Body of pancreas (tissue), 4 donors: ENCODE measurements at regions not wholly inside any gene's neighbourhood (a gene's known extent, or its start where the extent isn't known, plus 50 kb on each side); places are given as distances from the start of the nearest gene placed in this dataset.
A peak's percentile ranks its signal among the peaks of the same experiment; 100 is the strongest.

Experiments used
- ATAC-seq: fragments of 150-250 bp; one replicate; pipeline ENCODE4 v1.9.1; 2016
- DNase-seq, 4 donors: peaks; one replicate each; pipeline ENCODE4 v3.0.0-alpha.2; 2019
- H3K27ac ChIP-seq, 4 donors: fragments of 200-600 bp; sonication (generic); 1 replicate in 3 of 4; 2 replicates in 1 of 4; pipeline versions ENCODE4 v1.5.1 to v1.6.1; 2016 to 2019; ENCODE audit warnings: mild to moderate bottlenecking in 1 of 4, mixed read lengths in 1 of 4, moderate library complexity in 1 of 4
- H3K27me3 ChIP-seq, 2 donors: fragments of 200-600 bp; sonication (generic); one replicate each; pipeline ENCODE4 v1.6.0; 2016; ENCODE audit warnings: mild to moderate bottlenecking in 1 of 2
- H3K36me3 ChIP-seq, 2 donors: fragments of 200-600 bp; sonication (generic); replicated peaks in 1 of 2; 2 replicates each; pipeline ENCODE4 v1.5.1; 2016; ENCODE audit warnings: low read depth in 2 of 2; ENCODE audit not compliant: insufficient read depth in 1 of 2
- H3K4me1 ChIP-seq: fragments of 200-600 bp; sonication (generic); one replicate; pipeline ENCODE4 v1.6.0; 2016
- H3K4me3 ChIP-seq, 2 donors: fragments of 200-600 bp; sonication (generic); 1 replicate in 1 of 2; 2 replicates in 1 of 2; pipeline ENCODE4 v1.5.1; 2016 to 2019
- H3K9me3 ChIP-seq, 3 donors: fragments of 200-600 bp; sonication (generic); 1 replicate in 2 of 3; 2 replicates in 1 of 3; pipeline ENCODE4 v1.5.1; 2016
- CTCF ChIP-seq, 7 experiments: fragments of 450-650 bp in 4 of 7; fragments of 200-600 bp in 3 of 7; sonication (generic) in 3 of 7; IDR thresholded peaks; one replicate each; pipeline ENCODE4 v1.5.1; 2016 to 2019; ENCODE audit warnings: antibody characterized with exemption in 7 of 7
- POLR2A ChIP-seq, 3 donors: fragments of 450-650 bp; IDR thresholded peaks; one replicate each; pipeline ENCODE4 v1.6.1; 2016; ENCODE audit warnings: antibody characterized with exemption in 3 of 3, mild to moderate bottlenecking in 2 of 3
- WGBS, 2 donors: methylation state at CpG; one replicate each; pipeline ENCODE4 v1.1.5; 2017; 5-methylcytosine and 5-hydroxymethylcytosine counted together
- intact Hi-C: fragments of 100-400 bp; cut with DNase I; formaldehyde crosslinking; loops from one replicate; pipeline ENCODE4 v1.15.1; 2023

GRCh38 chr3:68135067-68135466 is 480.7 kb upstream of the SUCLG2 start:
- ATAC-seq (peak; percentile 40), DNase-seq (peak in 1 of 4 donors; percentile 7)
- H3K27ac ChIP-seq, result no peak overlapping the region
- H3K9me3 ChIP-seq, result no peaks in the 10 kb centered on the region
- no peak overlapping the region for H3K4me3 ChIP-seq
- no peak for TF ChIP-seq CTCF (IDR thresholded peaks at IDR 0.05)
- no peak for TF ChIP-seq POLR2A (IDR thresholded peaks at IDR 0.05)
- no peaks in the 10 kb centered on the region for H3K36me3 ChIP-seq
- intact Hi-C loops, result no loop called here
- no peaks in the 10 kb centered on the region for H3K27me3 ChIP-seq
- H3K4me1 ChIP-seq, result no peaks in the 10 kb centered on the region
- 0 to 5% methylated on average over 1 of the region's 1 CpG for WGBS, 2 donors

DNA sequence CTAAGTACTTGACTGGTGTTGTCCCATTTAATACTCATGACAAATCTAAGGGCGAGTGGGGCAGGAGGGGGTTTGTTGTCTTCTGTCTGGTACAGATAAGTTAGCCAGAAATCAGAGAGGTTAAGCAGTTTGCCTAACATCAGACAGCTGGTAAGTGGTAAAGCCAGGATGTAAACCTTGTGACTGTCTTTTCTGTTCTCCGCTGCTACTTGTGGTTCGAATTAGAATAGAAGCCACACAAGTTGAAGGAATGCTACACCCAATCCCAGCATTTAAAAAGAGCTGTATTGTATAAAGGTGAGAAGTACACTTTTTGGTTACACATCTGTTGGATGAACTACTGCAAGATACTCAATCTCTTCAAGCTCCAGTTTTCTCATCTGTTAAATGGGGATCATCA is 474.7 kb upstream of the SUCLG2 start:
- WGBS, 2 donors, result 54 to 66% methylated on average over 3 of the region's 3 CpGs
- no peaks in the 10 kb centered on the region for H3K4me1 ChIP-seq
- no peak for DNase-seq
- H3K36me3 ChIP-seq, result no peaks in the 10 kb centered on the region
- H3K9me3 ChIP-seq, result no peaks in the 10 kb centered on the region
- intact Hi-C loops, result no loop called here
- no peaks in the 10 kb centered on the region for H3K27me3 ChIP-seq
- ATAC-seq, result no peak
- no peak overlapping the region for H3K27ac ChIP-seq
- no peak overlapping the region for H3K4me3 ChIP-seq
- no peak for TF ChIP-seq POLR2A (IDR thresholded peaks at IDR 0.05)
- no peak for TF ChIP-seq CTCF (IDR thresholded peaks at IDR 0.05)

- intact Hi-C loops, result no loop called here
- TF ChIP-seq POLR2A (IDR thresholded peaks at IDR 0.05), result no peak
- TF ChIP-seq CTCF (IDR thresholded peaks at IDR 0.05), result no peak
- Histone ChIP-seq H3K4me1 (no peaks in the 10 kb centered on the region), H3K27ac (no peak overlapping the region), H3K27me3 (no peaks in the 10 kb centered on the region), H3K9me3 (no peaks in the 10 kb centered on the region), H3K4me3 (no peak overlapping the region), H3K36me3 (no peaks in the 10 kb centered on the region)
- WGBS, 2 donors, result 54 to 59% methylated on average over 4 of the region's 4 CpGs
- DNase-seq (no peak), ATAC-seq (no peak)
Measured at GRCh38 chr3:68123231-68123630, 468.8 kb upstream of the SUCLG2 start.

- H3K27me3 ChIP-seq, result no peaks in the 10 kb centered on the region
- TF ChIP-seq CTCF (IDR thresholded peaks at IDR 0.05) (no peak), POLR2A (IDR thresholded peaks at IDR 0.05) (no peak)
- intact Hi-C loops, result no loop called here
- H3K4me1 ChIP-seq, result no peaks in the 10 kb centered on the region
- H3K36me3 ChIP-seq, result no peaks in the 10 kb centered on the region
- ATAC-seq (no peak), DNase-seq (no peak)
- WGBS, 2 donors, result 38 to 42% methylated on average over 1 of the region's 1 CpG
- no peak overlapping the region for H3K4me3 ChIP-seq
- H3K9me3 ChIP-seq, result no peaks in the 10 kb centered on the region
- no peak overlapping the region for H3K27ac ChIP-seq
Measured at GRCh38 chr3:68121287-68121686, 466.9 kb upstream of the SUCLG2 start.

- ATAC-seq (no peak), DNase-seq (no peak)
- no peak for TF ChIP-seq POLR2A (IDR thresholded peaks at IDR 0.05)
- no peak for TF ChIP-seq CTCF (IDR thresholded peaks at IDR 0.05)
- Histone ChIP-seq H3K27ac (no peak overlapping the region), H3K27me3 (no peaks in the 10 kb centered on the region), H3K4me3 (no peak overlapping the region), H3K4me1 (no peaks in the 10 kb centered on the region), H3K36me3 (no peaks in the 10 kb centered on the region), H3K9me3 (no peaks in the 10 kb centered on the region)
- WGBS, 2 donors, result 82 to 85% methylated on average over 1 of the region's 1 CpG
- intact Hi-C loops, result no loop called here
Measured at GRCh38 chr3:68116580-68116979, 462.2 kb upstream of the SUCLG2 start.
